GM23338 (cell line): ENCODE measurements at regions not wholly inside any gene's neighbourhood (a gene's known extent, or its start where the extent isn't known, plus 50 kb on each side); places are given as distances from the start of the nearest gene placed in this dataset.

Experiments used
- ATAC-seq: fragments of 200-7000 bp; cut with Tn5 transposase; 3 replicates; pipeline ENCODE4 v1.9.1; 2020
- DNase-seq: peaks from one replicate; pipeline ENCODE4 v3.0.0-alpha.2; 2015; ENCODE audit warnings: low spot score
- H2AFZ ChIP-seq: fragments of 200-600 bp; sonication (generic); 2 replicates; pipeline ENCODE4 v1.8.0; 2016; ENCODE audit warnings: antibody characterized with exemption, mild to moderate bottlenecking, moderate library complexity
- H3F3A ChIP-seq: fragments of 200-600 bp; sonication (generic); replicated peaks from 2 replicates; pipeline ENCODE4 v1.8.0; 2017; ENCODE audit warnings: antibody characterized with exemption, mixed run types, low read depth
- H3K27ac ChIP-seq: fragments of 200-600 bp; sonication (generic); 2 replicates; pipeline ENCODE4 v1.6.1; 2016; ENCODE audit warnings: low read depth
- H3K27me3 ChIP-seq: fragments of 200-600 bp; sonication (generic); 2 replicates; pipeline ENCODE4 v1.8.0; 2016; ENCODE audit warnings: mild to moderate bottlenecking, mixed run types, moderate library complexity; ENCODE audit not compliant: insufficient read depth
- H3K36me3 ChIP-seq: fragments of 200-600 bp; sonication (generic); 2 replicates; pipeline ENCODE4 v1.8.0; 2016; ENCODE audit warnings: mild to moderate bottlenecking; ENCODE audit not compliant: insufficient read depth
- H3K4me1 ChIP-seq: fragments of 200-600 bp; sonication (generic); 2 replicates; pipeline ENCODE4 v1.8.0; 2016; ENCODE audit warnings: mild to moderate bottlenecking, moderate library complexity; ENCODE audit not compliant: insufficient read depth
- H3K4me2 ChIP-seq: fragments of 200-600 bp; sonication (generic); 2 replicates; pipeline ENCODE4 v1.7.1; 2017; ENCODE audit warnings: mixed run types
- H3K4me3 ChIP-seq: fragments of 200-600 bp; sonication (generic); 2 replicates; pipeline ENCODE4 v1.6.1; 2016; ENCODE audit warnings: mixed run types
- H3K79me2 ChIP-seq: fragments of 200-600 bp; sonication (generic); replicated peaks from 2 replicates; pipeline ENCODE4 v1.8.0; 2017; ENCODE audit warnings: mild to moderate bottlenecking; ENCODE audit not compliant: insufficient read depth
- H3K9me2 ChIP-seq: fragments of 200-600 bp; sonication (generic); 2 replicates; pipeline ENCODE4 v1.8.0; 2017; ENCODE audit not compliant: insufficient read depth
- H4K20me1 ChIP-seq: fragments of 200-600 bp; sonication (generic); replicated peaks from 2 replicates; pipeline ENCODE4 v1.8.0; 2017; ENCODE audit warnings: mild to moderate bottlenecking; ENCODE audit not compliant: insufficient read depth
- H3K27ac Mint-ChIP-seq: 2 replicates; pipeline ENCODE4 v1.8.0; 2020; ENCODE audit warnings: inconsistent platforms, mild to moderate bottlenecking, moderate library complexity, mixed read lengths
- H3K27me3 Mint-ChIP-seq: 3 replicates; pipeline ENCODE4 v1.8.0; 2022; ENCODE audit warnings: low read depth, mild to moderate bottlenecking, moderate library complexity, mixed read lengths, inconsistent platforms; ENCODE audit not compliant: insufficient read depth, poor library complexity
- H3K36me3 Mint-ChIP-seq: 3 replicates; pipeline ENCODE4 v1.8.0; 2021; ENCODE audit warnings: low read depth, mild to moderate bottlenecking, inconsistent platforms, moderate library complexity, mixed read lengths
- H3K4me1 Mint-ChIP-seq: 3 replicates; pipeline ENCODE4 v1.8.0; 2020; ENCODE audit warnings: mild to moderate bottlenecking, inconsistent platforms, mixed read lengths
- H3K4me3 Mint-ChIP-seq: 3 replicates; pipeline ENCODE4 v1.8.0; 2021; ENCODE audit warnings: moderate library complexity, mild to moderate bottlenecking, inconsistent platforms, mixed read lengths
- H3K9me3 Mint-ChIP-seq: 3 replicates; pipeline ENCODE4 v1.8.0; 2020; ENCODE audit warnings: moderate library complexity, mild to moderate bottlenecking, inconsistent platforms, mixed read lengths
- CREB1 ChIP-seq: fragments of 250-450 bp; sonication (Bioruptor Pico); IDR thresholded peaks from 2 replicates; pipeline ENCODE4 v1.5.0; 2020; ENCODE audit warnings: low read depth, mild to moderate bottlenecking, moderate library complexity
- CTCF ChIP-seq, 2 experiments: fragments of 200-600 bp in 1 of 2; sonication (generic) in 1 of 2; conservative IDR thresholded peaks; 2 replicates each; pipeline versions ENCODE4 v1.5.1 to v1.6.1; 2016 to 2017; ENCODE audit warnings: antibody characterized with exemption in 2 of 2, low read depth in 2 of 2, mild to moderate bottlenecking in 2 of 2, moderate library complexity in 1 of 2
- EZH2 ChIP-seq: fragments of 200-600 bp; sonication (generic); IDR thresholded peaks from one replicate; pipeline ENCODE4 v1.8.0; 2017; ENCODE audit warnings: antibody characterized with exemption, mild to moderate bottlenecking, low read depth; ENCODE audit not compliant: unreplicated experiment
- EZH2phosphoT487 ChIP-seq: fragments of 200-600 bp; sonication (generic); IDR thresholded peaks from one replicate; pipeline ENCODE4 v1.8.1; 2018; ENCODE audit warnings: antibody characterized with exemption; ENCODE audit not compliant: unreplicated experiment
- JUNB ChIP-seq: IDR thresholded peaks from one replicate; pipeline ENCODE4 v1.6.1; 2016; ENCODE audit warnings: antibody characterized with exemption; ENCODE audit not compliant: unreplicated experiment
- NANOG ChIP-seq: IDR thresholded peaks from 2 replicates; pipeline ENCODE4 v1.6.1; 2016; ENCODE audit warnings: antibody characterized with exemption, borderline replicate concordance
- POLR2AphosphoS5 ChIP-seq: IDR thresholded peaks from 2 replicates; pipeline ENCODE4 v1.6.1; 2016; ENCODE audit warnings: antibody characterized with exemption, low read depth
- STAT1 ChIP-seq: IDR thresholded peaks from one replicate; pipeline ENCODE4 v1.6.1; 2016; ENCODE audit warnings: antibody characterized with exemption; ENCODE audit not compliant: unreplicated experiment
- ZNF114 ChIP-seq: fragments of 250-450 bp; sonication (Bioruptor Pico); IDR thresholded peaks from 2 replicates; pipeline ENCODE4 v1.5.0; 2020; ENCODE audit warnings: mild to moderate bottlenecking, moderate library complexity
- ZNF331 ChIP-seq: fragments of 250-450 bp; sonication (Bioruptor Pico); IDR thresholded peaks from 2 replicates; pipeline ENCODE4 v1.5.0; 2020; ENCODE audit warnings: low read depth, mild to moderate bottlenecking, moderate library complexity
- ZNF462 ChIP-seq: fragments of 250-450 bp; sonication (Bioruptor Pico); IDR thresholded peaks from 2 replicates; pipeline ENCODE4 v1.5.0; 2020; ENCODE audit warnings: mild to moderate bottlenecking, moderate library complexity
- TF ChIP-seq, protein P1 (sequence below): IDR thresholded peaks from 2 replicates; pipeline ENCODE4 v1.6.1; 2016; ENCODE audit warnings: antibody characterized with exemption
- TF ChIP-seq, protein P2 (sequence below): IDR thresholded peaks from one replicate; pipeline ENCODE4 v1.6.1; 2018; ENCODE audit warnings: antibody characterized with exemption; ENCODE audit not compliant: unreplicated experiment

- Mint-ChIP-seq H3K36me3 (no peaks in the 10 kb centered on the region), H3K4me3 (no peak overlapping the region), H3K27ac (no peak overlapping the region), H3K4me1 (peaks cover 16% of the 10 kb centered on the region), H3K9me3 (no peaks in the 10 kb centered on the region), H3K27me3 (peaks cover 3% of the 10 kb centered on the region)
- Histone ChIP-seq H3K9me2 (0 out of 2 replicates have a peak, but pooled peaks cover 4% of the 10 kb centered on the region), H3K36me3 (no peaks in the 10 kb centered on the region), H3F3A (no peaks in the 10 kb centered on the region), H3K4me2 (no peak overlapping the region), H3K79me2 (no peaks in the 10 kb centered on the region), H3K4me3 (no peak overlapping the region), H4K20me1 (no peaks in the 10 kb centered on the region), H3K27me3 (no peaks in the 10 kb centered on the region), H2AFZ (no peak overlapping the region), H3K27ac (no peak overlapping the region), H3K4me1 (peaks cover 4% of the 10 kb centered on the region; the same call in 1 of the 2 replicates)
- DNase-seq (no peak), ATAC-seq (no peak; the same call in 1 of the 3 replicates)
- TF ChIP-seq, protein P1, sequence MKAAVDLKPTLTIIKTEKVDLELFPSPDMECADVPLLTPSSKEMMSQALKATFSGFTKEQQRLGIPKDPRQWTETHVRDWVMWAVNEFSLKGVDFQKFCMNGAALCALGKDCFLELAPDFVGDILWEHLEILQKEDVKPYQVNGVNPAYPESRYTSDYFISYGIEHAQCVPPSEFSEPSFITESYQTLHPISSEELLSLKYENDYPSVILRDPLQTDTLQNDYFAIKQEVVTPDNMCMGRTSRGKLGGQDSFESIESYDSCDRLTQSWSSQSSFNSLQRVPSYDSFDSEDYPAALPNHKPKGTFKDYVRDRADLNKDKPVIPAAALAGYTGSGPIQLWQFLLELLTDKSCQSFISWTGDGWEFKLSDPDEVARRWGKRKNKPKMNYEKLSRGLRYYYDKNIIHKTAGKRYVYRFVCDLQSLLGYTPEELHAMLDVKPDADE: no peak
- TF ChIP-seq ZNF114 (CRISPR knock-in tag) (no peak), STAT1 (no peak), JUNB (no peak), ZNF331 (CRISPR knock-in tag) (no peak), CTCF (conservative IDR thresholded peaks at IDR 0.05; ENCODE audit: low read depth in 2 of 2) (no peak), POLR2AphosphoS5 (no peak), EZH2 (no peak), NANOG (no peak), EZH2phosphoT487 (no peak), ZNF462 (CRISPR knock-in tag) (no peak), CREB1 (no peak)
- TF ChIP-seq, protein P2, sequence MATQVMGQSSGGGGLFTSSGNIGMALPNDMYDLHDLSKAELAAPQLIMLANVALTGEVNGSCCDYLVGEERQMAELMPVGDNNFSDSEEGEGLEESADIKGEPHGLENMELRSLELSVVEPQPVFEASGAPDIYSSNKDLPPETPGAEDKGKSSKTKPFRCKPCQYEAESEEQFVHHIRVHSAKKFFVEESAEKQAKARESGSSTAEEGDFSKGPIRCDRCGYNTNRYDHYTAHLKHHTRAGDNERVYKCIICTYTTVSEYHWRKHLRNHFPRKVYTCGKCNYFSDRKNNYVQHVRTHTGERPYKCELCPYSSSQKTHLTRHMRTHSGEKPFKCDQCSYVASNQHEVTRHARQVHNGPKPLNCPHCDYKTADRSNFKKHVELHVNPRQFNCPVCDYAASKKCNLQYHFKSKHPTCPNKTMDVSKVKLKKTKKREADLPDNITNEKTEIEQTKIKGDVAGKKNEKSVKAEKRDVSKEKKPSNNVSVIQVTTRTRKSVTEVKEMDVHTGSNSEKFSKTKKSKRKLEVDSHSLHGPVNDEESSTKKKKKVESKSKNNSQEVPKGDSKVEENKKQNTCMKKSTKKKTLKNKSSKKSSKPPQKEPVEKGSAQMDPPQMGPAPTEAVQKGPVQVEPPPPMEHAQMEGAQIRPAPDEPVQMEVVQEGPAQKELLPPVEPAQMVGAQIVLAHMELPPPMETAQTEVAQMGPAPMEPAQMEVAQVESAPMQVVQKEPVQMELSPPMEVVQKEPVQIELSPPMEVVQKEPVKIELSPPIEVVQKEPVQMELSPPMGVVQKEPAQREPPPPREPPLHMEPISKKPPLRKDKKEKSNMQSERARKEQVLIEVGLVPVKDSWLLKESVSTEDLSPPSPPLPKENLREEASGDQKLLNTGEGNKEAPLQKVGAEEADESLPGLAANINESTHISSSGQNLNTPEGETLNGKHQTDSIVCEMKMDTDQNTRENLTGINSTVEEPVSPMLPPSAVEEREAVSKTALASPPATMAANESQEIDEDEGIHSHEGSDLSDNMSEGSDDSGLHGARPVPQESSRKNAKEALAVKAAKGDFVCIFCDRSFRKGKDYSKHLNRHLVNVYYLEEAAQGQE: no peak
Measured at GRCh38 chr7:106978425-106979420, 65.8 kb upstream of the PRKAR2B start.
